Stimulated activated naive B cell treated with anti-CD40 and anti-IgM and Interleukin-4, amounts not matched to agents 10 μg/mL and 1 μg/mL and 100 μg/mL, for 72 hours (primary cell): ENCODE measurements at regions not wholly inside any gene's neighbourhood (a gene's known extent, or its start where the extent isn't known, plus 50 kb on each side); places are given as distances from the start of the nearest gene placed in this dataset.
"Not testable (repeated sequence)": the region's sequence is repeated elsewhere in the genome, so short reads cannot be mapped to it uniquely, and the experiment has no call there.

Source experiments
- ATAC-seq, 2 donors: fragments of 150-1000 bp; cut with Tn5 transposase; replicated peaks; 2 replicates each; pipeline ENCODE4 v1.10.0; 2021; ENCODE audit warnings: moderate library complexity in 1 of 2
- DNase-seq: peaks from one replicate; pipeline ENCODE4 v3.0.0; 2021
- H3K27ac Mint-ChIP-seq: one replicate; pipeline ENCODE4 v1.8.0; 2022; ENCODE audit warnings: mild to moderate bottlenecking, mixed read lengths
- H3K27me3 Mint-ChIP-seq, 2 donors: one replicate each; pipeline ENCODE4 v1.8.0; 2022; ENCODE audit warnings: mixed read lengths in 2 of 2
- H3K36me3 Mint-ChIP-seq, 2 donors: one replicate each; pipeline ENCODE4 v1.8.0; 2022; ENCODE audit warnings: mixed read lengths in 2 of 2, mild to moderate bottlenecking in 1 of 2
- H3K4me1 Mint-ChIP-seq, 2 donors: one replicate each; pipeline ENCODE4 v1.8.0; 2022; ENCODE audit warnings: mixed read lengths in 2 of 2, mild to moderate bottlenecking in 1 of 2
- H3K4me3 Mint-ChIP-seq, 2 donors: one replicate each; pipeline ENCODE4 v1.8.0; 2022; ENCODE audit warnings: mild to moderate bottlenecking in 2 of 2, mixed read lengths in 2 of 2, moderate library complexity in 1 of 2
- H3K9me3 Mint-ChIP-seq, 2 donors: one replicate each; pipeline ENCODE4 v1.8.0; 2022; ENCODE audit warnings: mixed read lengths in 2 of 2, mild to moderate bottlenecking in 1 of 2

DNA sequence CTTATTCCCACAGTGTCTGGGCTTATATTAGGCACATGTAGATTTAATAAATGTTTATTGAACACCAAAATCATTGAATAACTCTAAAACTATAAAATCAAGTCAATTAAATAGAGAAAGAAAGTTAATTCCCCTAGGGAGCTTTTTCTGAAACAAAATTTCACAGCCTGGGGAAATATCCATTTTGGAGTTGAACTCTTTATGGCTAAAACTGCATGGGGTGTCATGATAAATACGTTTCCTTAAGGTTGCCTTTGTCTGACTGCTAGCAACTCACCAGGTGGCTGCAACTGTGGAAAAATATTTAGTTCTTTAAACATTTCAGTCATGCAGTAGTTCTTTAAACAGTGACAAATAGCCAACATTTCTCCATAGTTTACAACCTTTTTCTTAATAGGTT, 496.1 kb downstream of the LRRIQ3 start:
- Mint-ChIP-seq H3K36me3 (no peaks in the 10 kb centered on the region), H3K9me3 (no peaks in the 10 kb centered on the region), H3K4me1 (no peaks in the 10 kb centered on the region), H3K27me3 (no peaks in the 10 kb centered on the region), H3K27ac (no peak overlapping the region), H3K4me3 (no peak overlapping the region)
- ATAC-seq: no peak
- no peak for DNase-seq

DNA sequence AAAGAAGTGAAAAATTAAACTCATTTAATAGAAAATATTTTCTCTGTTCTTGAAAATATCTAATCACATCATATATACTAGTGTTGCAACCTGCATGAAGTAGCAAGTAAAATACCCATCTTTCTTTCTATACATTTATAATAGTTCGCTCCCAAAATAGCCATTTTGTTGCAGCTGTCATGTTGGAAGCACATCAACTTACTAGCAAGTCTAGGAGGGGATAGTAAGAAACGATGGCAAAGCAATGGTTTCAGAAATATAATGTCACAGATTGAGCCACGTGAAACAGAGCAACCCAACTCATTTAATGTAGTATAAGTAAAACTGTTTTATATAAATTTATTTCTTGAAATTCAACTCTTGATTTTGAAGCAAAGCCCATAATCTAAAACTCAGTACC, 521.8 kb downstream of the LRRIQ3 start:
- no peaks in the 10 kb centered on the region for H3K4me1 Mint-ChIP-seq
- ATAC-seq (no peak), DNase-seq (no peak)
- H3K27ac Mint-ChIP-seq: no peak overlapping the region
- H3K4me3 Mint-ChIP-seq: no peak overlapping the region
- H3K9me3 Mint-ChIP-seq: no peaks in the 10 kb centered on the region
- H3K36me3 Mint-ChIP-seq: no peaks in the 10 kb centered on the region
- no peaks in the 10 kb centered on the region for H3K27me3 Mint-ChIP-seq

DNA sequence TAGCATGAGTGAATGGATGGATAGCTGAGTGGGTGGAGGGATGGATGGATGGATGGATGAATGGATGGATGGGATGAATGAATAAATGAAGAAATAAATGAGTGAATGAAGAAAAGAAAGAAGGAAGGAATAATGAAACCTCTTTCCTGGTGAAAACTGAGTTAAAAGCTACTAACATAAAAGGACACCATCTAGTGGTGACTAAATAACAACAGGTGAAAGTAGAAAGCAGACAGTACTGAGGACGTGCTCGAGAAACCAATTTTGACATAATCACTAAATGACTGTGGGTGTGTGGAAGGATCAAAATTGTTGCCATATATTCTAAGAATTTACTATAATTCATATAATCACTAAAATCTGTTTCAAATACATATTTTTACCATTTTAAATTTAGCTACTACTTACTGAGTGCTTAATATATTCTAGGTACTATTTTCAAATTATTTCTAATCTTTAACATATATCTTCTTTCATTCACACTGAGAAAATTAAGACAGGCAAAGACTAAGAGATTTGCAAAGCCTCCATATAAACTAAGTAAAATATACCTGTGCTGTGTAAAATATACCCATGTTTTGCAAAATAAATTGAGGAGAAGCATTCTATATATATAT, 522.9 kb downstream of the LRRIQ3 start:
- DNase-seq: no peak
- H3K36me3 Mint-ChIP-seq: no peaks in the 10 kb centered on the region
- ATAC-seq: peak; percentile 42 to 62
- H3K27me3 Mint-ChIP-seq: no peaks in the 10 kb centered on the region
- H3K27ac Mint-ChIP-seq: no peak overlapping the region
- H3K9me3 Mint-ChIP-seq: no peaks in the 10 kb centered on the region
- no peak overlapping the region for H3K4me3 Mint-ChIP-seq
- no peaks in the 10 kb centered on the region for H3K4me1 Mint-ChIP-seq

DNA sequence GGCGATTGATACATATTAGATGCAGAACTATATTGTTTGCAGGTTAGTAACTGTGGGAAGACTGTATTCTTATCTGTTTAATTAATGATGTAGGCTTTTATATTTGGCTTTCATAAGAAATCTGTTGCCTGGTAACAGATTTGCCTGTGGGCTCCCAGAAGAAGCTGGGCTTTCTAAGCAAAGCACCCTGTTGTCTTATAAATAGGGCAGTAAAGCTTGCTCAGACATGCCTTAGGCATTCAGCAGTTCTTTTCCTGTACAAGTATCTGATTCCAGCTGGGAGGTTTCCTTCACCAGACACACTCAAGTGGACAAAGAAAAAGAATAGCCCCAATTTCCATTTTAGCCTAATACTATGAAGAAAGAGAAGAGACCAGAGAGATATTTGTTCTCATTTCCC, 524.0 kb downstream of the LRRIQ3 start:
- no peaks in the 10 kb centered on the region for H3K36me3 Mint-ChIP-seq
- H3K27me3 Mint-ChIP-seq: no peaks in the 10 kb centered on the region
- H3K9me3 Mint-ChIP-seq: no peaks in the 10 kb centered on the region
- no peak overlapping the region for H3K27ac Mint-ChIP-seq
- H3K4me3 Mint-ChIP-seq: no peak overlapping the region
- no peaks in the 10 kb centered on the region for H3K4me1 Mint-ChIP-seq
- ATAC-seq (no peak), DNase-seq (no peak)

DNA sequence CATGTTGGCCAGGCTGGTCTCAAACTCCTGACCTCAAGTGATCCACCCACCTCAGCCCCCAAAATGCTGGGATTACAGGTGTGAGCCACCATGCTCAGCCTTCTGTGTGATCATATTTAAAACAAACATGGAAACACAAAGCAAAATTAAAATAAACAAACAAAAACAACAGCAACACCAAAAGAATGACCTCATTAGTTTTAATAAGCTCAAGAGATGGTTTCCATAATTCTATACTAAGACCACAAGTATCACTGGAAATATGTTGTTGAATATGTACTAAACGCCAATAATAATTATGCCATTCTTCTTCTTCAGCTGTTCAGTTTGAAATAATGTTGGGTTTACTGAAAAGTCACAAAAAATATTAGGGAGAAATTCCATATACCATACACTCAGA, 526.4 kb downstream of the LRRIQ3 start:
- peaks cover 0 to 2% of the 10 kb centered on the region in 2 donors for H3K9me3 Mint-ChIP-seq
- H3K27me3 Mint-ChIP-seq: no peaks in the 10 kb centered on the region
- no peak overlapping the region for H3K4me3 Mint-ChIP-seq
- no peak for DNase-seq
- ATAC-seq: no peak
- H3K36me3 Mint-ChIP-seq: no peaks in the 10 kb centered on the region
- H3K4me1 Mint-ChIP-seq: no peaks in the 10 kb centered on the region
- no peak overlapping the region for H3K27ac Mint-ChIP-seq

DNA sequence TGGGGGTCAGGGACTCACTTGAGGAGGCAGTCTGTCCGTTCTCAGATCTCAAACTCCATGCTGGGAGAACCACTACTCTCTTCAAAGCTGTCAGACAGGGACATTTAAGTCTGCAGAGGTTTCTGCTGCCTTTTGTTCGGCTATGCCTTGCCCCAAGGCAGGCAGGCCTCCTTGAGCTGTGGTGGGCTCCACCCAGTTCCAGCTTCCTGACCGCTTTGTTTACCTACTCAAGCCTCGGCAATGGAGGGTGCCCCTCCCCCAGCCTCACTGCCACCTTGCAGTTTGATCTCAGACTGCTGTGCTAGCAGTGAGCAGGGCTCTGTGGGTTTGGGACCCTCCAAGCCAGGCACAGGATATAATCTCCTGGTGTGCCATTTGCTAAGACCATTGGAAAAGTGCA, 530.0 kb downstream of the LRRIQ3 start:
- not testable (repeated sequence) for H3K4me1 Mint-ChIP-seq, ATAC-seq

DNA sequence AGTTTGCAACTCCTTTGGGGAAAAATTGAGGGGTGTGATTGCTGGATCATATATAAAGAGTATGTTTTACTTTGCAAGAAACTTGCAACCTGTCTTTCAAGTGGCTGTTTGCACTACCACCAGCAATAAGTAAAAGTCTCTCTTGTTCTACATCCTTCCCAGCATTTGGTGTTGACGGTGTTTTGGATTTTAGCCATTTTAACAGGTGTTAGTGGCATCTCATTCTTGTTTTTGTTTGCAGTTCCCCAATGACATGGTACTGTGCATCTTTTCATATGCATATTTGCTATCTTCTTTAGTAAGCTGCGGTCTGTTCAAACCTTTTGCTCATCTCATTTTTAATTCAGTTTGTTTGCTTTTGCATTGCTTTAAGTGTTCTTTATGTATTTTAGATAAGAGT, 535.5 kb downstream of the LRRIQ3 start:
- H3K36me3 Mint-ChIP-seq: peaks cover 0 to 5% of the 10 kb centered on the region in 2 donors
- ATAC-seq (no peak), DNase-seq (no peak)
- no peaks in the 10 kb centered on the region for H3K4me1 Mint-ChIP-seq
- H3K9me3 Mint-ChIP-seq: peaks cover 7 to 11% of the 10 kb centered on the region in 2 donors
- H3K27me3 Mint-ChIP-seq: no peaks in the 10 kb centered on the region
- H3K4me3 Mint-ChIP-seq: no peak overlapping the region
- H3K27ac Mint-ChIP-seq: no peak overlapping the region

More for the DNA sequence above, 530.0 kb downstream of the LRRIQ3 start:
- not testable (repeated sequence) for DNase-seq, H3K9me3 Mint-ChIP-seq, H3K36me3 Mint-ChIP-seq, H3K27me3 Mint-ChIP-seq, H3K27ac Mint-ChIP-seq, H3K4me3 Mint-ChIP-seq

DNA sequence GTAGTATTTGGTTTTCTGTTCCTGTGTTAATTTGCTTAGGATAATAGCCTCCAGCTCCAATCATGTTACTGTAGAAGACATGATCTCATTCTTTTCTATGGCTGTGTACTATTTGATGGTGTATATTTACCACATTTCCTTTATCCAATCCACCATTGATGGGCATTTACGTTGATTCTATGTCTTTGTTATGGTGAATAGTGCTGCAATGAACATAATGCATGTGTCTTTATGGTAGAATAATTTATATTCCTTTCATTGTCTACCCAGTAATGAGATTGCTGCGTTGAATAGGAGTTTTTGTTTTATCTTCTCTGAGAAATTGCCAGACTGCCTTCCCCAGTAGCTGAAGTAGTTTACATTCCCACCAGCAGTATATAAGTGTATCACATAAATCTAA, 538.8 kb downstream of the LRRIQ3 start:
- ATAC-seq (no peak), DNase-seq (no peak)
- Mint-ChIP-seq H3K4me3 (no peak overlapping the region), H3K9me3 (peaks cover 7 to 11% of the 10 kb centered on the region in 2 donors), H3K27ac (no peak overlapping the region), H3K36me3 (peaks cover 0 to 5% of the 10 kb centered on the region in 2 donors), H3K4me1 (no peaks in the 10 kb centered on the region), H3K27me3 (no peaks in the 10 kb centered on the region)

DNA sequence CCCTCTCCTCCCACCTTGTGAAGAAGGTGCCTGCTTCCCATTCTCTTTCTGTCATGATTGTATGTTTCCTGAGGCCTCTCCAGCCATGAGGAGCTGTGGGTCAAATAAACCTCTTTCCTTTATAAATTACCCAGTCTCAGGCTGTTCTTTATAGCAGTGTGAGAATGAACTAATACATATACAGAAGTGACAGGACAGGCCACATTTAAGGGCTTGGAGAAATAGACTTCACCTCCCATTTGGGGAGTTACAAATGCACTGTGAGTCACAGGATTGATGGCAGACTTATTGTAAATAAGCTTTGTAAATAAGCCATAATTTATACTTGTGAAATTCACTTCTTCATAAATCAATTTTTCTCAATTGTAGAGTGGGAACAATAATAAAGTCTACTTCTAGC, 543.3 kb downstream of the LRRIQ3 start:
- H3K9me3 Mint-ChIP-seq: no peaks in the 10 kb centered on the region
- no peaks in the 10 kb centered on the region for H3K36me3 Mint-ChIP-seq
- H3K27ac Mint-ChIP-seq: no peak overlapping the region
- H3K27me3 Mint-ChIP-seq: no peaks in the 10 kb centered on the region
- ATAC-seq (no peak), DNase-seq (no peak)
- H3K4me1 Mint-ChIP-seq: no peaks in the 10 kb centered on the region
- H3K4me3 Mint-ChIP-seq: no peak overlapping the region

DNA sequence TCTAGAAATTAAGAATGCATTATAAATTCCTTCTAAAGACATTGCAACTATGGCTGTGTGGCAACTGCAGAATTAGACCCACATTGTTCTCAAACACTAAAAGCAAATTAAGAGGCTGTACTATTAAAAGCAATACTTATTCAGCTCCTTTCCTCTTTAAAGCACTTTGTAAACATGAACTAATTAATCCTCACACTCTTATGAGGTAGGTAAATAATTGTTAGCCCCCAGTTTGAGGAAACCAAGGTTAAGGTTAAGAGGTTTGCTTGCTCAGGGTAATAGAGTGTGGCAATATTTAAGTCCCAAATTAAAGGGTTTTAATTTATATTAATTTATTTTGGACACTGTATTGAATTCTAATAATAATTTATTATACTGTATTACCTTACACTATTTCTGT, 553.8 kb downstream of the LRRIQ3 start:
- H3K27me3 Mint-ChIP-seq: no peaks in the 10 kb centered on the region
- no peak for ATAC-seq
- H3K36me3 Mint-ChIP-seq: no peaks in the 10 kb centered on the region
- H3K27ac Mint-ChIP-seq: no peak overlapping the region
- H3K9me3 Mint-ChIP-seq: no peaks in the 10 kb centered on the region
- no peak for DNase-seq
- no peaks in the 10 kb centered on the region for H3K4me1 Mint-ChIP-seq
- no peak overlapping the region for H3K4me3 Mint-ChIP-seq

DNA sequence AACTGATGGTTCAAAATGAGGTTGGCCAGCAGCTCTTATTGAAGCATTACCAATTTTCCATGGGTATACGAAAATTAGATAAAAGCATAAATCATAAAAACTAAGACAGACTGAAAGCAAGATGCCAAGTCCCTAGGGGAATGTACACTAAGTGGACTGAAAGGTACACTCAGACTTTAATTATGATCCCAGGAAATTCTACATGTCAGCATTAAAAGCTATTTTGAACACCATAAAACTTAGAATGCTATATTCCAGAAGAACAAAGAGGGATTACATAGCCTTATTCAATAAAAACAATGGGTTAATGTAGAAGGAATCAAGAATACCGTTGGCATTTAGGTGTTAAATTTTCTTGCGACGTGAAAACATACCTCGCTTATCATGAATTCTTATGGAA, 558.5 kb downstream of the LRRIQ3 start:
- ATAC-seq (no peak), DNase-seq (no peak)
- Mint-ChIP-seq H3K36me3 (no peaks in the 10 kb centered on the region), H3K27me3 (no peaks in the 10 kb centered on the region), H3K9me3 (no peaks in the 10 kb centered on the region), H3K4me3 (no peak overlapping the region), H3K4me1 (peaks cover 9 to 10% of the 10 kb centered on the region in 2 donors), H3K27ac (no peak overlapping the region)

DNA sequence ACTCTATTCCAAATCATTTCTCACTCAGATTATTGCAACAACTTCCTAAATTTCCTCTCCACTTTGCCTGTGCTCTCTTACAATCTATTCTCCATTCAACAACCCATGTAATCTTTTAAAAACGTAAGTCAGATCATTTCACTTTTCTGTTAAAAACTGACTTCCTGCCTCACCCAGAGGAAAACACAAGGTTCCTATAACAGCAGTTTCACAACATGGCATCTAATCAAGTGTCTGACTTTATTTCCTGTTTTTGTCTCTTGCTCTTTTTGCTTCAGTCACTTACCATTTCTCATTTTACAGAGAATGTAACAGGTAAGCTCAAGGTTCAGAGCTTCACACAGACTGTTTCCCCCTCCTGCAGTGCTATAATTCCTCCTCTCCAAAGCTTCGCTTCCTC, 560.7 kb downstream of the LRRIQ3 start:
- Mint-ChIP-seq H3K36me3 (no peaks in the 10 kb centered on the region), H3K27ac (peak overlapping the region; percentile 79), H3K4me3 (no peak overlapping the region), H3K9me3 (no peaks in the 10 kb centered on the region), H3K27me3 (no peaks in the 10 kb centered on the region), H3K4me1 (peaks cover 9 to 10% of the 10 kb centered on the region in 2 donors)
- ATAC-seq (peak in 1 of 2 donors; percentile 43), DNase-seq (no peak)

DNA sequence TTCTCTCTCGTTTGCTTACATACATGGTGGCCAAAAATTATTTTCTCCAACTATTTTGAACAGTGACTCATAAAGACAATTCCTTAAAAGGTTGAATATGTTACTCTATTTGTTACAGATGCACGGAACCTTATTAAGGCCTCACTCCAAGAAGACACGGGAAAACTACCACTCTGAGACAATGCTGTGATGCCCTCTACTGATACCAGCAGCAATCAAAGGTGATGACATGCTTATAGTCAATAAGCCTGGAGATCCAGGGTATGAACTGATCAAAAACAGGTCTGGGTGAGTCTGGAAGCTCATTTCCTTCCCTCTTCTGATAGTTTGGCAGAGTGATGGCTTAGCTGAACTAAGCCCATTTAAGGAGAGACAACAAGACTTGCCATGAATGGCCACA, 563.0 kb downstream of the LRRIQ3 start:
- no peak overlapping the region for H3K4me3 Mint-ChIP-seq
- no peaks in the 10 kb centered on the region for H3K36me3 Mint-ChIP-seq
- DNase-seq (no peak), ATAC-seq (no peak)
- no peaks in the 10 kb centered on the region for H3K9me3 Mint-ChIP-seq
- H3K4me1 Mint-ChIP-seq: peaks cover 9 to 10% of the 10 kb centered on the region in 2 donors
- no peak overlapping the region for H3K27ac Mint-ChIP-seq
- H3K27me3 Mint-ChIP-seq: no peaks in the 10 kb centered on the region

DNA sequence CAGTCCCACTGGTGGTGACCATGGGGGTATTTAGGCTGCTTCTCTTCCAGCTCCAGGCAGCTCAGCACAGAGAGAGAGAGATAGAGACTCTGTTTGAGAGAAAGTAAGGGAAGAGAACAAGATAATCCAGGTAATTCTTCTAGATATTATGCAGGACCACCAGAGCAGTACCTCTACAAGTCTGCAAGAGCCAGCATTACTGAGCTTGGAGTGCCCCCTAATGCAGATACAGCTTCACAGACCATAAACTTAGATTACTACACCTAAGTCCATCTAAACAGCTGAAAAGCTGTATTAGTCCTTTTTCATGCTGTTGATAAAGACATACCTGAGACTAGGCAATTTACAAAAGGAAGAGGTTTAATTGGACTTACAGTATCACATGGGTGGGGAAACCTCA, 570.3 kb downstream of the LRRIQ3 start:
- Mint-ChIP-seq H3K27me3 (no peaks in the 10 kb centered on the region), H3K4me3 (no peak overlapping the region), H3K9me3 (no peaks in the 10 kb centered on the region), H3K27ac (no peak overlapping the region), H3K36me3 (no peaks in the 10 kb centered on the region), H3K4me1 (no peaks in the 10 kb centered on the region)
- ATAC-seq: no peak
- DNase-seq: no peak

DNA sequence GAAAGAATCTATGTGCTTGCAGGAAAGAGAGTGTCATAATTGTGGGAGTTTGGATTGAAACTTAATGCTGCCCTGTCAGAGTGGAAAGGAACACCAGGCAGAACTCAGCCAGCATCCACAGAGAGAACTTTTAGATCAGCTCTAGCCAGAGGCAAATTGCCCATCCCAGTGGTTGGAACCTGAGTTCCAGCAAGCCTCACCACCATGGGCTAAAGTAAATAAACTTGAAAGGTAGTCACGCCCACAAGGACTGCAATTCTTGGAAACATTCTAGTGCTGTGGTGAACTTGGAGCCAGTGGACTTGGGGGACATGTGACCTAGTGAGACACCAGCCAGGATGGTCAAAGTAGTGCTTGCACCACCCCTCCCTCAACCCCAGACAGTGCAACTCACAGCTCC, 571.6 kb downstream of the LRRIQ3 start:
- no peak overlapping the region for H3K4me3 Mint-ChIP-seq
- H3K4me1 Mint-ChIP-seq: no peaks in the 10 kb centered on the region
- ATAC-seq (no peak), DNase-seq (no peak)
- no peaks in the 10 kb centered on the region for H3K36me3 Mint-ChIP-seq
- H3K9me3 Mint-ChIP-seq: no peaks in the 10 kb centered on the region
- no peak overlapping the region for H3K27ac Mint-ChIP-seq
- H3K27me3 Mint-ChIP-seq: no peaks in the 10 kb centered on the region

DNA sequence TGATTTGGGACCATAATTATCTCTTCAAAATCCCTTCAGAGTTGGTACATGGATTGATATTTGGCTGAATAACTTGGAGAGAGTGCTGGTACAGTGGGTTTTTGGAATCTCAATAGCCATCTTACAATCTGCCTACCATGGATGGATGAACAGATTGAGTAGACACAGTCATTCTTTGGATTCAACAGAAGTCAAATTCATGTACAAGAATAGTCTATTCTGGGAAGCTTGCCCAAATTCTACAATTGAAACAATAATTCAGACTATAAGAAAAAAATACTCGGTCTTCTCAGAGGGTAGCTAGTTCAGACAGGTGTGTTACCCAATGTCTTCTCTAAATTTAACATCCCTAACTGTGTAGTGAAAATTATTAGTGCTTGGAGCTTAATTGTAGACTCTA, 574.0 kb downstream of the LRRIQ3 start:
- no peak for DNase-seq
- H3K9me3 Mint-ChIP-seq: no peaks in the 10 kb centered on the region
- no peaks in the 10 kb centered on the region for H3K36me3 Mint-ChIP-seq
- H3K27ac Mint-ChIP-seq: no peak overlapping the region
- no peaks in the 10 kb centered on the region for H3K27me3 Mint-ChIP-seq
- H3K4me1 Mint-ChIP-seq: no peaks in the 10 kb centered on the region
- ATAC-seq: no peak
- H3K4me3 Mint-ChIP-seq: no peak overlapping the region
